Renal pelvis (tissue), 1 donor: ENCODE measurements at regions not wholly inside any gene's neighbourhood (a gene's known extent, or its start where the extent isn't known, plus 50 kb on each side); places are given as distances from the start of the nearest gene placed in this dataset.

Source experiments
- DNase-seq: peaks from one replicate; pipeline ENCODE4 v3.0.0-alpha.2; 2013

DNA sequence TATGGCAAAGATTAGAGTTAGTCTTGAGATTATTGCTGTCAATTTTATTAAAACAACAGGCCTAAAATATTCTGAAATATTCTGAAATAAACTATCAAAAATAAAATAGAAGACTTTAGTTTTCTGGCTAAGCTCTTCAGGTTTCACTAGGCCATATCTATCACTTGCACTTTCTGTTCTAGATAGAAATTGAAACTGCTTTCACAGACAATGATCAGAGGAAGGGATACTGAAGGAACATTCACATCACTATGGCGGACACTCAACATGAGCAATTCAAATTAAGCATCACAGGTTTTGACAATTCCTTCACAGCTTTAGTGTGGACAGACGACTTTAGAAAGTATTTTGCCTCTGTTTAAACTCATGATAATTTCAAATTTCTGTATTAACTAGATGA is 586.4 kb upstream of the REG3G start:
- DNase-seq, result no peak

DNA sequence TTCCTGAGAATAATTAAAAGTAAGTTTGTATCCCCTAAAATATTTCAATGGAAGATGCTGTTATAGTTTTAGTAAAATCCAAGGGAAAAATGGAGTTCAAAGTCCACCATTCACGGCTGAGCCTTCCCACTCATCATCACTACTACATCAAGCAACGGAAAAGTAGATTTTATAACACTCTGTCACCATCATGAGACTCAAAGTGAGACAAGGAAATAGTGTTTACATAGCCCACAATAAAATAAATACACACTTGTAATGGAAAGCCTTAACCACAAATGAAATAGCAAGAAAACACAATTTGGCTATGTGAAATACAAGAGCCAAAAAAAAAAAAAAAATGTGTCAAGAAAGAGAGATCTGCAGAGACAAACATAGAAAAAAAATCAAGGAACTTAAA is 569.9 kb upstream of the REG3G start:
- no peak for DNase-seq

DNA sequence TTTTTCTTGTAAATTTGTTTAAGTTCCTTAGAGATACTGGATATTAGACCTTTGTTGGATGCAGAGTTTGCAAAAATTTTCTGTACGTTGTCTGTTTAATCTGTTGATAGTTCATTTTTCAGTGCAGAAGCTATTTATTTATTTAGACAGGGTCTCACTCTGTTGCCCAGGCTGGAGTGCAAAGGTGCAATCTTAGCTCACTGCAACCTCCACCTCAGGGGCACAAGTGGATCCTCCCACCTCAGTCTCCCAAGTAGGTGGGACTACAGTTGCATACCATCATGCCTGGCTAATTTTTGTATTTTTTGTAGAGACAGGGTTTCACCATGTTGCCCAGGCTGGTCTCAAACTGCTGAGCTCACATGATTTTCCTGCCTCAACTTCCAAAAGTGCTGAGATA is 568.2 kb upstream of the REG3G start:
- DNase-seq, result no peak

DNA sequence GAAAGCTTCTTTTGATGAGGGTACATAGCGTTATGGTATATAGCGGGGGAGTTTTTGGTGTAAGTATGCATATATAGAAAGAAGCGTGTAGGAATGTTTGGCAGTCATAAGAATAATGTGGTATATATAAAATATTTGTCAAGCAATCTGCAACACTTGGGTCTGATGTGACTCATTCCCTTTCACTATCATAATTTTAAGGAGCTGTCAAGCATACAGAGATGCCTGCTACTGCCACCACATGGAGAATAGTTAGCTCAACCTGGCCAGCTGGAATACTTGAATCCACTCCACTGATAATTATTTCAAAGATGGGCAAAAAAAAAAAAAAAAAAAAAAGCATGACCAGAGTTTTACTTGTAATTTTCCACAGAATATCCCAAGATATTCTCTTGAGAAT is 559.8 kb upstream of the REG3G start:
- no peak for DNase-seq

DNA sequence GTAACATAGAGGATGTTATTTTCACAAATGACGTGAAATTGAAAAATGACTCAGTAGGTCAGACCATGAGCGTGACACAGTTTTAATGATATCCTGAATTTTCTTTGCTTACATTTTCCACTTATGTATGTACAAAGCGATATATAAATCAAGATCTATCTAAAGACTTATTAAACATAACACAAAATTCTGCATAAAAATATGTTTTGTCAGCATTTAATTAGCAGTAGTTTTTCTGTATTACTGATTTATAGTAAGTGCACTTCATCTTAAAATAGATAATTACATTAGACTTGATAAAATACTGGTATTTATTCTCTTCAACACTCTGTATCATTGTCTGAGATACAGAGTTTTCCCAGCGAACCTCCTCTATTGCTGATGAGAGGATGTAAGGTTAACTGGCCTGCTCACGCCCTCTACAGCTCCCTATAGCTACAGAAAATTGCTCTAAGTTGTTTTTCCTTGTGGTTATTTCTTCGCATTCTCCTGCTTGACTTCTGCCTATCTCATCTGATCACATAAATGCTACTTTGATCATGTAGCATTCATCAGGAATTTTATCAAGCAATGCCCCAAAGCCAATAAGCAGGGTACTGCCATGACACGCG is 548.8 kb upstream of the REG3G start:
- no peak for DNase-seq

DNA sequence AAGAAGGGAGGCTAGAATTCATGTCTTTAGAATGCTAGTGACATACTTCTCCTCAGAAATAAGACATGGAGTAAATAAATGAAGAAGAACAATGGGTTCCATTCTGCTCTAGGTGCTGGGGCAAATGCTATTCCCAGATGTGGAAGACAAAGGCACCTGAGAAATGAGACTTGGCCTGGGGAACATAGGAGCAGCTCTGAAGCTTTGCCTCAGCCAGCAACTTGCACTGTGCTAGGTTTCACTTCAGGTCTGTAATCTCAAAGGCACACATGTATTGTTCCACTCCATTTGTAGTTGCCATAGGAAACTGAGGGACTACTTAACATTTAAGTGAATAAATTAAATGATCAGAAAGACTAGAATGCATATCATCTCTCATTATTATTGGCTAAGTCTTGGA is 538.9 kb upstream of the REG3G start:
- no peak for DNase-seq

DNA sequence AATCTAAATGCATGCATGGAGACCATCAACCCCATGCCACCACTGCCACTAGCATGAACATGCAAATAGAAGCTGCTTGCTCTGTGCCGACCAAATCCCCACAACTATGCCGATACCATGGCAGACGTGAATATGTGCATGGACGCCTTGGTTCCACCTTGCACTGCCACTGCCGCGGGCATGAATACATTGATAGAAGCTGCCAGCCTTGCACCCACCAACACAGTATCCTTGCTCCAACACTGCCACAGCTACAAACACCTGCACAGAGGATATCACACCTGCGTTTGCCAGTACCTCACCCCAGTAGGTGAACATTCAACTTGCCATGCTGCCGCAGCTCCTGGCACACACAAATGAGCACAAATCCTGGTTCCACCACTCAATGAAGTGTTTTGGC is 527.4 kb upstream of the REG3G start:
- no peak for DNase-seq

DNA sequence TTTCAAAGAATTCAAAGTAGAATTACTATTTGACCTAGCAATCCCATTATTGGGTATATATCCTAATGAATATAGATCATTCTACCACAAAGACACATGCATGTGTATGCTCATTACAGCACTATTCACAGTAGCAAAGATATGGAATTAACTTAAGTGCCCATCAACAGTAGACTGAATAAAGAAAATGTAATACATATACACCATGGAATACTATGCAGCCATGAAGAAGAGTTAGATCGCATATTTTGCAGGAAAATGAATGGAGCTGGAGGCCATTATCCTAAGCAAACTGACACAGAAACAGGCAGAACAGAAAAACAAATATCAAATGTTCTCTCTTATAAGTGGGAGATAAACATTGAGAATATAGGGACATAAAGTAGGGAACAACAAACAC is 519.2 kb upstream of the REG3G start:
- no peak for DNase-seq

DNA sequence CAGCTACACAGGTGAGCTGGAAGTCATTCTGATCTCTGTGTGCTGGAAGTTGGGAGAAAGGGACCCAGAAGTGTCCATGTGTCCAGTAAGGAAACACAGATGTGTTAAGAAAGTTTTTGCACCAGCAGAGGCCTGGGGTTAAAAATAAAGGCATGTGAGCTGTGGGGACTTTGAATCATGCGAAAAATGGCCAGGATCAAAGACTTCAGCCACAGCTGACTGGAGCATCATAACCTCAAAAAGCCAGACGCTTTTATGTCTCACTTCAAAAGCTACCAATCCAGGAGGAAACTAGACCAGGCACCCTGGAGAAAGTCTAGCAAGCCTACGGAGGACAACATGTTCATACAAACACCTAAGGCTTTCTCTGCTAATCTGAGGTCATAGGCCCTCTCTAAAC is 503.6 kb upstream of the REG3G start:
- DNase-seq, result no peak

DNA sequence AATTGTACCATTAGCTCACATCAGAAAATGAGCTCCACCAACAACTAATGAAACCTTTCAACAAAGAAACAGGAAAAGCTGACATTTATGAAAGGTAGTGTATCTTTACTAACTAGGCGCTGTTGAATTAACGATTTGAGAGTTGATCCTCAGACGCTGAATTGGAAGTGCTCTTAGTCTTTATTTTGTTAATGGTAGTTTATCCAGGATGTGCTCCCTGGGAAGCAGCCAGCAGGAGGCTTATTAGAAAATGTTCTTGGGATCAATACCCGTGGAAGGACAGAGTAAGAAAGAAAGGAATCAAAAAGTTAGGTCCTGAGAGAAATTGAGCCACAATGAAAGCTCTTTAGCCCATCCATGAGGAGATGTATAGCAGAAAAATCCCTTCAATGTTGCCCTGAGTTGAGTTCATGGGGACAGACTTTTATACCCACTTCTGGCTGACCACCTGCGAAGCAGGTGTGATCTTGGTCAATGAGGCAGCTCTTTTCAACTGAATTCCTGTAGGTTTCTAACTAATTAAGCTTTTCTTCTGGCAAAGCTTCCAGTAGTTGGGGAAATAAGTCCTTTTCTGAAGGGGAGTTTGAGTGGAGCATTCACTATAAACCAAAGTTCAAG is 492.6 kb upstream of the REG3G start:
- DNase-seq, result no peak

DNA sequence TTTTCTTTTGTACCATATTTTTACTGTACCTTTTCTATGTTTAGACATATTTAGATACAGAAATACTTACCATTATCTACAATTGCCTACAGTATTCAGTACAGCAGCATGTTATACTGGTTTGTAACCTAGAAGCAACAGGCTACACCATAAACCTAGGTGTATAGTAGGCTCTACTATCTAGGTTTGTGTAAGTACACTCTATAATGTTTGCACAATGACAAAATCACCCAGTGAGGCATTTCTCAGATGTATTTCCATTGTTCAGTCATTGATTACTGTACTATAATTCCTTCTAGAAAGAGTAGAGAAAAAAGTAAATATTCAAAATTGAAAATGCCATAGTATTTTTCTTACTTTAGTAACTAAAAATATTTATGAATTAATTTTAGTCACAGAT is 490.1 kb upstream of the REG3G start:
- DNase-seq, result no peak

DNA sequence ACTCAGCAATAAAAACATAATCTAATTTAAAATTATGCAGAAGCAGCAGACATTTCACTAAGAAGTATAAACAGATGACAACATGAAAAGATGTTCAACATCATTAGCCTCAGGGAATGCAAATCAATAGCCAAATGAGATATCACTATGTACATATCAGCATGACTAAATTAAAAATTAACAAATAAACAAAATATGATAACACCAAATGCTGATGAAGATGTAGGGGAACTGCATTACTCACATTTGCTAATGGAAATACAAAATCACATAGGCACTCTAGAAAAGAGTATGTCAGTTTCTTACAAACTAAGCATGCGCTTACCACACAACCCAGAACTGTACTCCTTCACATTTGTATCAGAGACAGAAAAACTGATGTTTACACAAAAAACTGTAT is 487.2 kb upstream of the REG3G start:
- no peak for DNase-seq

DNA sequence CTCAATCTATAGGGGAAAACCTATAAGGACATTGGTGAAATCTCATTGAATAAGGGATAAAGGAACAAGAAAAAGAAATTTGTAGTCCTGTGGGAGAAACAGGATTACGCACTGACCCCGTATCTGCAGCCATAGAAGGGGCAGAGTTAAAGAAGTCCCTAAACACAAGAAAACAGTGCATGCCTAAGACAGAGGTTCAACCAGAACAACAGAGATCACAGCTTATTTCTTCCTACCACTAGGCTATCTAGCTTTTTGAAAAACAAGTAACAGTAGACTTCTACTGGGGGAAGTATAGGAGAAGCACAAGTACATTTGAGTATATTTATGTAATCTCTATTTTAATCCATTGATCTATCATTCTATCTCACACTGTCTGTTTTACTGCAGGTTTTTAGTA is 485.2 kb upstream of the REG3G start:
- DNase-seq, result no peak

DNA sequence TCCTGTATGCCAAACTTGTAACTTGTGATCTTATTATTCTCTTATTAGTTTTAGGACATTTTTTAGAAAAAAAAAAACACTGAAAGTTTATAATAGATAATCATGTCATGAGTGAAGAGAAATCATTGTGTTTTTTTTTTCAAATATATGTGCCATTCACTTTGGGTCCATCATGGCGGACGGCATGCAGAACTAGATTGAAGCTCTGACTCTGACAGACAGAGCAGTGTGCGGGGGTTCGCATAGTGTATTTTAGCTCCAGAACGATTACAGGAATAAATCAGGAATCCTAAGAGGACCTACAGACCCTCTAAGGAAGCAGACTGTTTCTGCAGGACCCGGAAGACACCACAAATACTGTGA is 484.4 kb upstream of the REG3G start:
- DNase-seq, result no peak

DNA sequence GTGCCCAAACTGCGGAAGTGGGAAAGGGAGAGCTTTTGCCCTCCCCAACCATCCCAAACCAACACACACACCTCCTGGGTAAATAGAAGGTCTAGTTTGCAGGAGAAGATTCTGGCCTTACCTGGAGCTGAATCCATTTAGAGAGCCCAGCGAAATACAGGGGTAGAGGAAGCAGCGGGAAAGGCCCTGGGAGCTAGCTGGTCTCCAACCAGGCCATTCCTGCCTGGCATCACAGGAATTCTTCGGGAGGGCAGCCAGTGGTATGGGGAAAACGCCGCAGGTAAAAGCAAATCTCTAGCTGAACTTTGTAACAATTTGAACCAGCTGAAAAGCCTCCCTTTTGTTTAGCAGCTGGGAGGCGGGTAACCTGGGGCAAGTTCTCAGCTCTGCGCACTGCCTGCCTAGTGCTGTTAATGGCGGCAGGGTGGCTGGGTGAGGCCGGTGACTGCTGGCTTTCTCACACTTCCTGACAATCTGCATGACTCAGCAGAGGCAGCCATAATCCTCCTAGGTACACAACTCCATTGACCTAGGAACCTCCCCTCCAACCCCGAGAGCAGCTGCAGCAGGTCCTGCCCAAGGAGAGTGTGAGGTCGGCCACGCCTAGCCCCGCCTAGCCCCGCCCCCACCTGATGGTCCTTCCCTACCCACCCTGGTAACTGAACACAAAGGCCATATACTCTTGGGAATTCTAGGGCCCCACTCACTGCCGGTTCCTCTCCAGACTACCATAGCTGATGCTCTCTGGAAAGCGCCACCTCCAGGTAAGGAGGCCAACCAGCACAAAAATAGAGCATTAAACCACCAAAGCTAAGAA is 483.8 kb upstream of the REG3G start:
- no peak for DNase-seq

DNA sequence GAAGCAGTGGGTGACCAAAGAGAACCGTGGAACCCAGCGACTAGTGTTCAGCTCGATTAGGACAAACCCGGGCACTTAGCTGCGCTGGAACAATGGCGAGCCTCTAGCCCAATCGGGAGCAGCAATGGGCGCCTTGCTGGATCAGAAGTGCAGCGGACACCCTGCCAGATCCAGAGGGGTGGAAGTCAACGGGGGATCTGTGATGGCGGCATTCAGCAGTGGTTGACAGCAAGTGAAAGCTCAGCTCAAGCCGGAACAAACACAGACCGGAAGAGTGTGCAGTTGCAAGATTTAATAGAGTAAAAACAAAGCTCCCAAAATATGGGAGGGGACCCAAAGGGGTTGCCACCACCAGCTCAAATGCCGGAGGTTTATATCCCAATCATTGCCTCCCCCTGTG is 478.7 kb upstream of the REG3G start:
- no peak for DNase-seq

DNA sequence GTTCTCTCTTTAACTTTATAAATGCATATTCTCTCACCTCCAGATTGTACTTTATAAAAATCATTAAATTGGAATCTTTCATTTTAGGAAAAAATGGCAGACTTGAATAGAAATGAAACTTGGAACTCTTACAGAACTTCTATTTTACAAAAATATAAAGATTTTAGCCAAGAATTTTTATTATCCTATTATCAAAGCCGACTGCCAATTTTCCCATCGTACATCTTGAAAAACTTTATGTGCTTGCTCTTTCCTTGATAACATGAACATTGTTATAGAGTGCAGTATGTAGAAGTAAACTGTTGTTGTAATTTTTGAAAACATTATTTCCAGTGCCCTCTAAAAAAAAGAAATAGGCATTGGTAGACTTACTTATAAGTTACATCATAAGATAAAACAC is 475.7 kb upstream of the REG3G start:
- no peak for DNase-seq

DNA sequence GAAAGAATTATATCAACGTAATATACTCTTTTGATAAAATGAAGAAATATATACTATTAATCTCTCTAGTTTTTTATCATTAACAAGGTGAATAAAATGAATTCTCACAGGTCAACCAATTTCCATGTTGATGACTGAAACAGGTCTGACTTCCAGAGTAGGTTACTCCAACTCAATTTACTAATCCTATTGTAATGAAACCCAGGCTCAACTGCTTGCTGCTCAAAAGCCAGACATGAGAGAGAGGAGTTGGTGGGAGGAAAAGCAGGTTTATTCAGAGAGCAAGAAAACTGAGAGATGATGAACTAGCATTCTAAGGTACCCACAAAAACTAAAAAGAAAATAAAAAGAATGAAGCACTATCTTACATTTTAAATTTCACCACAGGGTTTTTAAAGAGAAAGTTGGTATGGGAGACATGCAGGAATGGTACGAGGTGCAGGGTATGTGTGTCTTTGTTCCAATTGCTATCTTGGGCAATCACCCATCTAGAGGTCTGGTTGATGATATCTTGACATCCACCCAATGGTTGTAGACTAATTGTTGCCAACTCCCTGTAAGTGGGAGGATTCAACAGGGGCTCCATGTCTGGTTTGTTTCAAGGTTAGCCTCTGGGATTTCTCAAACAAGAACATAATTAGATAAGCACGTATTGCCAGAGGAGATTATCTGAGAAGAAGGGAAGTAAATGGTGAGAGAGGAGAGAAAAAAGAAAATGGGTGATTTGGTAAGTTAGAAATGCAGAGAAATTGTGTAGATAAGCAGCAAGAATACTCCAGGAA is 471.4 kb upstream of the REG3G start:
- DNase-seq, result no peak

DNA sequence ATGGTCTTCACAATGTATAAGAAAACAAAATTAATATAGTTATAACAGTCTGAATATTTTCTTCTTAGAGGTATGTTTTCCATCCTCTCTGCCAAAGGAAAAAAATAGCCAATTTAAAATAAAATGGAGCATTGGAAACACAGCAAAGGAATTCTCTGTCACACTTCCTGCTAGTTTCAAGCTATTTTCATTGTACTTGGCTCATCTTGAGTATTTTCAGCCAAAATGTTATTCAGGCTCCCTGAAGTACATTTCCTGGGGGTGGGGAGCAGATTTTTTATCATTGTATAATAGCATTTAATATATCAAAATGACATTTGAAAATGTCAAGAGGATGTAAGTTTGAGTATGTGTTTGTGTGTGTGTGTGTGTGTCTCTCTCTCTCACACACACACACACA is 463.6 kb upstream of the REG3G start:
- DNase-seq, result no peak

DNA sequence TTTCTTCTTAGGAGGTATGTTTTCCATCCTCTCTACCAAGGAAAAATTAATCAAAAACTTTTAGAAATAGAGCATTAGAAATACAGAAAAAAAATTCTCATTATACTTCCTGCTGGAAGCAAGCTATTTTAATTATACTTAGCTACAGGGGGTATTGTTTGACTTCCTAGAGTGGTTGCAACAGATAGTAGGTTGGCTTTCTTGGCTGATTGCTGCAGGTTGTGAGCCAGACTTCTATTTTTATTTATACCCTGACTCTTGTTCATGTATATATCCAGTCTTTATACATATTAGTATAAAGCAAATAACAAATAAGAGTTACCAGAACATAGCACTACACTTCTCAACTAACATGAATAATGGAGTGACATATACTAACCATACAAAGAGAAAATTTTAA is 460.8 kb upstream of the REG3G start:
- no peak for DNase-seq

DNA sequence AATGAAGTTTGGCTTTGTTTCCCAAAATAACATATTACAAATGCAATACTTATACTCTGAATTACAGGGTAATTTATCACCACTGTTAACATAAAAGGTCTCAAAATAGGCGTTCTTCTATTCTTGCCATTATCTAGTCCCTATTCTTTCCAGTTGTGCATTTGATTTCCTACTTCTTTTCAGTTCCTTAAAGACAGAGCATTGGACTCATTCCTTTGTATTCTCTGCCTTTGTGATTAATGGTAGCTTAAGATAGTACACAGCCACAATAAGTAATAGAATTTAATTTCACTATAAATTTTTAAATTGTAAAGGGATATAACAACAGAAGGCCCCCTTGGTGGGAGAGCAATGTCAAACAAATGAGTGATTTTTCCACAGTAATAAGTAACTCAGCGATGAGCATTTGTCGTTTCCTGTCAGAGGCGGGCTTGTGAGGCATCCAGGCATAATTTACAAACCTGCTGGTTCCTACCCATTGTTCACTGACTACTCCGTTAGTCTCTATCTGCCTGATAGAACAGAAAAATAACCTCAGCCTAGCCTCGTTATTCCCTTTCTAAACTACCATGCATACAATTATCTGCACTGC is 456.6 kb upstream of the REG3G start:
- no peak for DNase-seq

DNA sequence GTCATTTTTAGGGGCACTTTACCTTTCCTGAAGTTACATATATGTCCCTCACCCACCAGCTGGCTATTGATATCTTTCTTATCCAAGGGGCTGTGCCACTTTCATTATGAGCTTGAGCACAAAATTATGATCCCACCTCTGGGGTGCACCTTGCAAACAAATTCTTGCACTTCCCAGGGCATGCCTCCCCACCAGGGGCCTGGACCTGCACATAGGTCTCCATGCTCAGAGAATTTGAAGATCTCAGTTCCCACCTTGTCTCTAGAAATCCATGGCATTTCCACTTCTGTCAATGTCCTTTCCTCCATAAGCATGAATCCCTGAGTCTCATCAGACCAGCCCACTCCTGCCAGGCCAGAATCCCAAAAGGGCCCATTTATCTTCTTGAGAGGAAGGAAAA is 449.1 kb upstream of the REG3G start:
- DNase-seq, result no peak

DNA sequence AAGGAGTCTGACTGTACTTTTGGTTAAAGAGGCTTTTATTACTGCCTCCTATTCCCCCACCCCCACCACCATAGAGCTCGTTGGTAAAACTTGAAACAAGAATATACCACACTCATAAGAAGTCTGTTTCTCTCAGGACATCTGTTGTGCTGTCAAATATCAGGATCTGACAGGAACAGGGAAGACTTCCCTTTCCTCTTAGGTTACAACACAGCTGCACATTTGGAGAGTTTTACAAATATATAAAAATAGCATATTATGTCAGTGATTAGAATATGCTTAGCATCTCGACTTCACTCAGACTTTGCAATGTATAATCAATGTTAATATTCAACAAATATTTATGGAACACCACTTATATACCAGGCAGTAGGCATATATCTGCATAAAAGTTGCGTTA is 439.6 kb upstream of the REG3G start:
- no peak for DNase-seq
